ENCODE measurements at regions not wholly inside any gene's neighbourhood (a gene's known extent, or its start where the extent isn't known, plus 50 kb on each side); places are given as distances from the start of the nearest gene placed in this dataset.

DNA sequence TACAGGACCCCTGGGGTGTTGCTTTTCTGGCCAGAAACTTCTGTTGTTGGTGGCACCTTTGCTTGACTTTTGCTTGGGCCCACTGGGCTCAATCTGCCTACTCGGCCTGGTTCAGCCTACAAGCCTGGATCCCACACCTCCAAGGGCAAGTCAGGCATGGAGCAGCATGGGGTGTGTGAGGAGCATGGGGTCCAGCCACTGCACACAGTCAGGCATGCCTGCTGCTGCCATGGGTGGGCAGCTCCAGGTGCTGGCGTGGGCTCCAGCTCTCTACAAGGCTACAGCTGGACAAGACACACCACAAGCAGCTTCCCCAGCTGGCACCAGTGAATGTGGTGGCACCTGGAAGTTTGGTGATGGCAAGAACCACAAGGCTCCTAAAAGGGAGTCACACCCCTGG lies 1683.1 kb upstream of the ADGRL3 start:
- TF ChIP-seq, protein P1, sequence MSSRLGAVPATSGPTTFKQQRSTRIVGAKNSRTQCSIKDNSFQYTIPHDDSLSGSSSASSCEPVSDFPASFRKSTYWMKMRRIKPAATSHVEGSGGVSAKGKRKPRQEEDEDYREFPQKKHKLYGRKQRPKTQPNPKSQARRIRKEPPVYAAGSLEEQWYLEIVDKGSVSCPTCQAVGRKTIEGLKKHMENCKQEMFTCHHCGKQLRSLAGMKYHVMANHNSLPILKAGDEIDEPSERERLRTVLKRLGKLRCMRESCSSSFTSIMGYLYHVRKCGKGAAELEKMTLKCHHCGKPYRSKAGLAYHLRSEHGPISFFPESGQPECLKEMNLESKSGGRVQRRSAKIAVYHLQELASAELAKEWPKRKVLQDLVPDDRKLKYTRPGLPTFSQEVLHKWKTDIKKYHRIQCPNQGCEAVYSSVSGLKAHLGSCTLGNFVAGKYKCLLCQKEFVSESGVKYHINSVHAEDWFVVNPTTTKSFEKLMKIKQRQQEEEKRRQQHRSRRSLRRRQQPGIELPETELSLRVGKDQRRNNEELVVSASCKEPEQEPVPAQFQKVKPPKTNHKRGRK (CRISPR knock-in tag; IDR thresholded peaks at IDR 0.05; ENCODE audit: borderline replicate concordance): no peak
- TF ChIP-seq, protein P2, sequence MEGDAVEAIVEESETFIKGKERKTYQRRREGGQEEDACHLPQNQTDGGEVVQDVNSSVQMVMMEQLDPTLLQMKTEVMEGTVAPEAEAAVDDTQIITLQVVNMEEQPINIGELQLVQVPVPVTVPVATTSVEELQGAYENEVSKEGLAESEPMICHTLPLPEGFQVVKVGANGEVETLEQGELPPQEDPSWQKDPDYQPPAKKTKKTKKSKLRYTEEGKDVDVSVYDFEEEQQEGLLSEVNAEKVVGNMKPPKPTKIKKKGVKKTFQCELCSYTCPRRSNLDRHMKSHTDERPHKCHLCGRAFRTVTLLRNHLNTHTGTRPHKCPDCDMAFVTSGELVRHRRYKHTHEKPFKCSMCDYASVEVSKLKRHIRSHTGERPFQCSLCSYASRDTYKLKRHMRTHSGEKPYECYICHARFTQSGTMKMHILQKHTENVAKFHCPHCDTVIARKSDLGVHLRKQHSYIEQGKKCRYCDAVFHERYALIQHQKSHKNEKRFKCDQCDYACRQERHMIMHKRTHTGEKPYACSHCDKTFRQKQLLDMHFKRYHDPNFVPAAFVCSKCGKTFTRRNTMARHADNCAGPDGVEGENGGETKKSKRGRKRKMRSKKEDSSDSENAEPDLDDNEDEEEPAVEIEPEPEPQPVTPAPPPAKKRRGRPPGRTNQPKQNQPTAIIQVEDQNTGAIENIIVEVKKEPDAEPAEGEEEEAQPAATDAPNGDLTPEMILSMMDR (IDR thresholded peaks at IDR 0.05): no peak
- no peak for TF ChIP-seq JUN (CRISPR knock-in tag; IDR thresholded peaks at IDR 0.05)
- TF ChIP-seq, protein P3, sequence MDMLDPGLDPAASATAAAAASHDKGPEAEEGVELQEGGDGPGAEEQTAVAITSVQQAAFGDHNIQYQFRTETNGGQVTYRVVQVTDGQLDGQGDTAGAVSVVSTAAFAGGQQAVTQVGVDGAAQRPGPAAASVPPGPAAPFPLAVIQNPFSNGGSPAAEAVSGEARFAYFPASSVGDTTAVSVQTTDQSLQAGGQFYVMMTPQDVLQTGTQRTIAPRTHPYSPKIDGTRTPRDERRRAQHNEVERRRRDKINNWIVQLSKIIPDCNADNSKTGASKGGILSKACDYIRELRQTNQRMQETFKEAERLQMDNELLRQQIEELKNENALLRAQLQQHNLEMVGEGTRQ (CRISPR knock-in tag; IDR thresholded peaks at IDR 0.05): no peak
- TF ChIP-seq, protein P4, sequence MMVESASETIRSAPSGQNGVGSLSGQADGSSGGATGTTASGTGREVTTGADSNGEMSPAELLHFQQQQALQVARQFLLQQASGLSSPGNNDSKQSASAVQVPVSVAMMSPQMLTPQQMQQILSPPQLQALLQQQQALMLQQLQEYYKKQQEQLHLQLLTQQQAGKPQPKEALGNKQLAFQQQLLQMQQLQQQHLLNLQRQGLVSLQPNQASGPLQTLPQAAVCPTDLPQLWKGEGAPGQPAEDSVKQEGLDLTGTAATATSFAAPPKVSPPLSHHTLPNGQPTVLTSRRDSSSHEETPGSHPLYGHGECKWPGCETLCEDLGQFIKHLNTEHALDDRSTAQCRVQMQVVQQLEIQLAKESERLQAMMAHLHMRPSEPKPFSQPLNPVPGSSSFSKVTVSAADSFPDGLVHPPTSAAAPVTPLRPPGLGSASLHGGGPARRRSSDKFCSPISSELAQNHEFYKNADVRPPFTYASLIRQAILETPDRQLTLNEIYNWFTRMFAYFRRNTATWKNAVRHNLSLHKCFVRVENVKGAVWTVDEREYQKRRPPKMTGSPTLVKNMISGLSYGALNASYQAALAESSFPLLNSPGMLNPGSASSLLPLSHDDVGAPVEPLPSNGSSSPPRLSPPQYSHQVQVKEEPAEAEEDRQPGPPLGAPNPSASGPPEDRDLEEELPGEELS (CRISPR knock-in tag; IDR thresholded peaks at IDR 0.05): no peak
- TF ChIP-seq, protein P5, sequence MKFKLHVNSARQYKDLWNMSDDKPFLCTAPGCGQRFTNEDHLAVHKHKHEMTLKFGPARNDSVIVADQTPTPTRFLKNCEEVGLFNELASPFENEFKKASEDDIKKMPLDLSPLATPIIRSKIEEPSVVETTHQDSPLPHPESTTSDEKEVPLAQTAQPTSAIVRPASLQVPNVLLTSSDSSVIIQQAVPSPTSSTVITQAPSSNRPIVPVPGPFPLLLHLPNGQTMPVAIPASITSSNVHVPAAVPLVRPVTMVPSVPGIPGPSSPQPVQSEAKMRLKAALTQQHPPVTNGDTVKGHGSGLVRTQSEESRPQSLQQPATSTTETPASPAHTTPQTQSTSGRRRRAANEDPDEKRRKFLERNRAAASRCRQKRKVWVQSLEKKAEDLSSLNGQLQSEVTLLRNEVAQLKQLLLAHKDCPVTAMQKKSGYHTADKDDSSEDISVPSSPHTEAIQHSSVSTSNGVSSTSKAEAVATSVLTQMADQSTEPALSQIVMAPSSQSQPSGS (CRISPR knock-in tag; IDR thresholded peaks at IDR 0.05; ENCODE audit: borderline replicate concordance, low read depth): no peak
- TF ChIP-seq, protein P6, sequence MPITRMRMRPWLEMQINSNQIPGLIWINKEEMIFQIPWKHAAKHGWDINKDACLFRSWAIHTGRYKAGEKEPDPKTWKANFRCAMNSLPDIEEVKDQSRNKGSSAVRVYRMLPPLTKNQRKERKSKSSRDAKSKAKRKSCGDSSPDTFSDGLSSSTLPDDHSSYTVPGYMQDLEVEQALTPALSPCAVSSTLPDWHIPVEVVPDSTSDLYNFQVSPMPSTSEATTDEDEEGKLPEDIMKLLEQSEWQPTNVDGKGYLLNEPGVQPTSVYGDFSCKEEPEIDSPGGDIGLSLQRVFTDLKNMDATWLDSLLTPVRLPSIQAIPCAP (CRISPR knock-in tag; IDR thresholded peaks at IDR 0.05): no peak
- TF ChIP-seq SMAD3 (CRISPR knock-in tag; IDR thresholded peaks at IDR 0.05; ENCODE audit: borderline replicate concordance): no peak
- TF ChIP-seq, protein P7, sequence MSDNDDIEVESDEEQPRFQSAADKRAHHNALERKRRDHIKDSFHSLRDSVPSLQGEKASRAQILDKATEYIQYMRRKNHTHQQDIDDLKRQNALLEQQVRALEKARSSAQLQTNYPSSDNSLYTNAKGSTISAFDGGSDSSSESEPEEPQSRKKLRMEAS (CRISPR knock-in tag; IDR thresholded peaks at IDR 0.05): no peak

Measured in WTC11 (cell line).